ENCODE measurements at regions not wholly inside any gene's neighbourhood (a gene's known extent, or its start where the extent isn't known, plus 50 kb on each side); places are given as distances from the start of the nearest gene placed in this dataset.
"Not testable (repeated sequence)": the region's sequence is repeated elsewhere in the genome, so short reads cannot be mapped to it uniquely, and the experiment has no call there.

- H3K4me2 ChIP-seq (ENCODE audit: low read depth, low read length); H3K4me1 ChIP-seq (ENCODE audit: insufficient read depth, low read length); ATAC-seq; H3K27me3 ChIP-seq (ENCODE audit: control insufficient read depth in 1 of 2, insufficient read depth in 2 of 2, low read length in 2 of 2); intact Hi-C loops (cut with micrococcal nuclease; ENCODE audit: unreplicated experiment); H3K9me3 ChIP-seq (ENCODE audit: low read length); H3K36me3 ChIP-seq (replicated peaks in 1 of 2; ENCODE audit: control insufficient read depth in 1 of 2, insufficient read depth in 2 of 2, low read length in 2 of 2); H3K4me3 ChIP-seq (replicated peaks in 1 of 3; ENCODE audit: insufficient read depth in 1 of 3, low read depth in 2 of 3, low read length in 3 of 3); H4K20me1 ChIP-seq (ENCODE audit: insufficient read depth, low read length); in situ Hi-C loops (cut with HindIII; ENCODE audit: extremely low pct_ligation_motif_present, low pct_unique_long_range_greater_than_20kb); H3K79me2 ChIP-seq (ENCODE audit: insufficient read depth, low read length); BruUV-seq (replicated peaks); DNase-seq (ENCODE audit: low spot score); CTCF ChIA-PET (ENCODE audit: low intra/inter-chr PET ratio, low total read pairs); FAIRE-seq; POLR2A ChIA-PET; H3K27ac ChIP-seq (ENCODE audit: extremely low read length, insufficient read depth, low read length); H3K9ac ChIP-seq (ENCODE audit: insufficient read depth, low read depth, low read length); H2AFZ ChIP-seq (ENCODE audit: low read length): not testable (repeated sequence)
- WGBS (ENCODE audit: low lambda C conversion rate) = 42% methylated on average over 5 of the region's 5 CpGs
These were observed 116.9 kb downstream of the PPIAL4G start for GRCh38 chr1:148366136-148366753.

GRCh38 chr1:148365151-148365550, 118.0 kb downstream of the PPIAL4G start:
- CTCF ChIA-PET (ENCODE audit: low intra/inter-chr PET ratio, low total read pairs); intact Hi-C loops (cut with micrococcal nuclease; ENCODE audit: unreplicated experiment); H4K20me1 ChIP-seq (ENCODE audit: insufficient read depth, low read length); FAIRE-seq; BruUV-seq (replicated peaks); H3K9me3 ChIP-seq (ENCODE audit: low read length); H3K9ac ChIP-seq (ENCODE audit: insufficient read depth, low read depth, low read length); ATAC-seq; in situ Hi-C loops (cut with HindIII; ENCODE audit: extremely low pct_ligation_motif_present, low pct_unique_long_range_greater_than_20kb); H3K36me3 ChIP-seq (replicated peaks in 1 of 2; ENCODE audit: control insufficient read depth in 1 of 2, insufficient read depth in 2 of 2, low read length in 2 of 2); POLR2A ChIA-PET; H3K27ac ChIP-seq (ENCODE audit: extremely low read length, insufficient read depth, low read length); H2AFZ ChIP-seq (ENCODE audit: low read length); H3K4me1 ChIP-seq (ENCODE audit: insufficient read depth, low read length); H3K4me3 ChIP-seq (replicated peaks in 1 of 3; ENCODE audit: insufficient read depth in 1 of 3, low read depth in 2 of 3, low read length in 3 of 3); H3K4me2 ChIP-seq (ENCODE audit: low read depth, low read length); H3K79me2 ChIP-seq (ENCODE audit: insufficient read depth, low read length); DNase-seq (ENCODE audit: low spot score); H3K27me3 ChIP-seq (ENCODE audit: control insufficient read depth in 1 of 2, insufficient read depth in 2 of 2, low read length in 2 of 2): not testable (repeated sequence)
- 8% methylated on average over 2 of the region's 2 CpGs for WGBS (ENCODE audit: low lambda C conversion rate)

DNA sequence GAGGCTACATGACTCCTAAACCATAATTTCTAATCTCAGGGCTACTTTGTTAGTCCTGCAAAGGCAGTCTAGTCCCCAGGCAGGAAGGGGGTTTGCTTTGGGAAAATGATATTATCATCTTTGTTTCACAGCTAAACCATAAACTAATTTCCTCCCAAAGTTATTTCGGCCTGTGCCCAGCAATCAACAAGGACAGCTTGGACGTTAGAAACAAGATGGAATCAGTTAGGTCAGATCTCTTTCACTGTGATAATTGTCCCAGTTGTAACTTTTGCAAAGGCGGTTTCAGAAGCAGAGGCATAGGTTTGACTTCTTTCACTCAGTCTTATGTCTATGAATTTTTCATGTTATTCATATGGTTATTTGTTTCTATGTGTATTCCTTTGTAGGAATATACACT, 119.1 kb downstream of the PPIAL4G start:
- H3K4me2 ChIP-seq (ENCODE audit: low read depth, low read length); BruUV-seq (replicated peaks); H4K20me1 ChIP-seq (ENCODE audit: insufficient read depth, low read length); POLR2A ChIA-PET; H3K27ac ChIP-seq (ENCODE audit: extremely low read length, insufficient read depth, low read length); ATAC-seq; H3K9ac ChIP-seq (ENCODE audit: insufficient read depth, low read depth, low read length); H3K79me2 ChIP-seq (ENCODE audit: insufficient read depth, low read length); H2AFZ ChIP-seq (ENCODE audit: low read length); H3K36me3 ChIP-seq (replicated peaks in 1 of 2; ENCODE audit: control insufficient read depth in 1 of 2, insufficient read depth in 2 of 2, low read length in 2 of 2); H3K4me1 ChIP-seq (ENCODE audit: insufficient read depth, low read length); H3K9me3 ChIP-seq (ENCODE audit: low read length); FAIRE-seq; H3K4me3 ChIP-seq (replicated peaks in 1 of 3; ENCODE audit: insufficient read depth in 1 of 3, low read depth in 2 of 3, low read length in 3 of 3); DNase-seq (ENCODE audit: low spot score); CTCF ChIA-PET (ENCODE audit: low intra/inter-chr PET ratio, low total read pairs); H3K27me3 ChIP-seq (ENCODE audit: control insufficient read depth in 1 of 2, insufficient read depth in 2 of 2, low read length in 2 of 2); in situ Hi-C loops (cut with HindIII; ENCODE audit: extremely low pct_ligation_motif_present, low pct_unique_long_range_greater_than_20kb); intact Hi-C loops (cut with micrococcal nuclease; ENCODE audit: unreplicated experiment): not testable (repeated sequence)
- 28% methylated on average over 3 of the region's 3 CpGs for WGBS (ENCODE audit: low lambda C conversion rate)
